Stimulated activated CD4-positive, alpha-beta T cell treated with anti-CD3 and anti-CD28 coated beads, Interleukin-4, amount 100 ng/mL, for 4 hours (primary cell): ENCODE measurements at regions not wholly inside any gene's neighbourhood (a gene's known extent, or its start where the extent isn't known, plus 50 kb on each side); places are given as distances from the start of the nearest gene placed in this dataset.

Experiments used
- DNase-seq, 2 experiments: peaks; one replicate each; pipeline ENCODE4 v3.0.0-alpha.2; 2020

GRCh38 chr11:95297680-95298452 lies 66.9 kb upstream of the SESN3 start:
- DNase-seq: no peak

DNA sequence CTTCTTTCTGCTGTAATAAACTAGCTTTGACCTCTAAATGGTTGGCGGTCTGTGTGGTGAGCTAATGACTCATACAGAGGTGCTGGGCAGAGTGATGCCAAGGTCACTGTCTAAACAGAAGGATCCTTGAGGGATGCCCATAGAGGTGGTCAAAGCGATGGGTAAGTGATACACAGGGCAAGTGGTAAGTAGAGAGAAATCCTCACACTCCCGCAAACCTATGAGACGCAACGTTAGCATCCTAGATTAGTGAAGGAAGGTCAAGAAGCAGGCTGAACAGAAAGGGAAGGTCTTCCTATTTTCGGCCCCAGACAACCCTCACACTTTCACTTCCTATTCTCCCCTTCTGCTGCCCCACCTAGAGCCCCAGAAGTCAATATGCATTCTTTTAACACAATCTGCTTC lies 65.6 kb upstream of the SESN3 start:
- no peak for DNase-seq

GRCh38 chr11:95296165-95296564 lies 65.2 kb upstream of the SESN3 start:
- DNase-seq: no peak

DNA sequence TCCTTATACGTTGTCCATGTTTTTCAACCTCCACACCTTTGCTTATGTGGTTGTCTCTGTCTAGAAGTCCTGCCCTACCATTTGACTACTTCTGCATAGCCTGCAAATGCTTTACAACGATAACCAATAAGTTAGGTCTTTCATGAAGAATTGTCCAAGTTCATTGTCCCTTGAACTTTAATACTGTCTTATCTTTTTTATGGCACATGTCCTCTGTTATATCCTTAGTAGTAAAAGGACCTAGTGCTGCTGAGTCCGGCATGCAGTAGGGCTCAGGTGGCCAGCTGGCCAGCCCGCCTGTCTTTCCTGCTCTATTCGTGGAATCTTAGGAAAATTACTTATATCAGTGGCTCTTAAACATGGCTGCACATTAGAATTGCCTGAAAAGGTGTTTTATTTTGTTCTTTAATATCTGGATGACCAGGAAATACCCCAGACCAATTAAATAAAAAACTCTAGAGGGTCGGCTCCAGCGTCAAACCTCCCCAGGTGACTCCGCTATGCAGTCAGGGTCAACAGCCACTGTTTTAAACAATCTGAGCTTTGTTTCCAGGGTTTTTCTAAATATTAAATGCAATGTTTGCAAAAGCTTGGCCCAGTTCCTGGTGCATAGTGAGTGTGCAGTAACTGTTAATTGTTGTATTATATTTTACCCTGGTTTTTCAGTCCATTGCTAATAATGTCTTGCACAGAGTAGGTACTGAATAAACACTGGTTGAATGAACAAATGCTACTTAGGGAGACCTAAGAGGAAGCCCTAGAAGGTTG lies 64.6 kb upstream of the SESN3 start:
- no peak for DNase-seq

DNA sequence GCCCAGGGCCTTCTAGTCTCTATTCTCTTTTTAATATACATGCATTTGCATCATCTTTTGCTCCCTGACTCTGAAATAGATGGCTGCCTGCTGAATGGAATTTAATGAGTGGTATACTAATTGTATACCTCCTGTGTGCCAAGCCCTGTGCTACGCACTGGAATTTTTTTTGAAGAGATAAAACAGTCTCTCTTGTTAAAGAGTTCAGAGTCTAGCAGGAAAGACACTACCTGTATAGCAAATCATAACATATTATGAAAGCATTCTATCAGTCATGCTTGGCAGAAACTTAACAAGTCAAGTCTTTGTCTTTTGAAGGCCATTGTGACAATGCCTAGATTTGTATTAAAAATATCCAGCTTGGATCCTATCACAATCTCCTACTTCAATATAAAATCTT lies 63.7 kb upstream of the SESN3 start:
- DNase-seq: no peak

DNA sequence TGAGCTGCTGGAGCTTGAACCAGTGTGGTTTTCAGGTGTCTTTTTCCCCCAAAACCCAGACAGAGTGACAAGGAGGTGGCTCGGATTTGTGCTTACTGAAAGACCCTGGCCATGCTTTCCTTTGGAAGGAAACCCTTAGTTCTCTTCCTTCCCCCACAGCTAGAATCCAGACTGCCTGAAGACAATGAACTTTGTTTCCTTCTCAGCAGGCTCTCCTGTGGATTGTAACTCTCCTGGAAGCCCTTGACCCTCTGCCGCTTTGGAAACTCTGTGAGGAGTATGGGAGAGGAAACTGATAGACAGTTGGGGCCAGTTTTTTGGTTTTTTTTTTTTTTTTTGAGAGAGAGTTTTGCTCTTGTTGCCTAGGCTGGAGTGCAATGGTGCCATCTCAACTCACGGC lies 62.1 kb upstream of the SESN3 start:
- no peak for DNase-seq

DNA sequence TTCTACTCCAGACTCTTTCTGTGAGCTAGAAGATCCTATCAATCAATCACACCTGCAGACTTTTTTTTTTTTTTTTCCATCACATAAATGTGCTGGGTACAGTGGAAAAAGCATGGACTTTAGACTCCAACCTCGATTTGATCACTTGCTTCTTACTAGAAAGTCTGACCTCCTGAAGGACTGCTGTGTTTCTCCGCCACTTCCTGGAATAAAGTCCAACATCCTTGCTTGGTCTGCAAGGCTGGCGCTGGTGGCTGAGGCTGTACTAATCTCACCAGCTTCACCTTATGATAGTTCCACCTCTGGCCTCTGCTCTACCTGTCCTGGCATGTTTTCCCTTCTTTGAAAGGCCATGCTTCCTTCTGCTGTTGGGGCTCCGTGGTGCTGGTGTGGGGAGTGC lies 60.9 kb upstream of the SESN3 start:
- no peak for DNase-seq

DNA sequence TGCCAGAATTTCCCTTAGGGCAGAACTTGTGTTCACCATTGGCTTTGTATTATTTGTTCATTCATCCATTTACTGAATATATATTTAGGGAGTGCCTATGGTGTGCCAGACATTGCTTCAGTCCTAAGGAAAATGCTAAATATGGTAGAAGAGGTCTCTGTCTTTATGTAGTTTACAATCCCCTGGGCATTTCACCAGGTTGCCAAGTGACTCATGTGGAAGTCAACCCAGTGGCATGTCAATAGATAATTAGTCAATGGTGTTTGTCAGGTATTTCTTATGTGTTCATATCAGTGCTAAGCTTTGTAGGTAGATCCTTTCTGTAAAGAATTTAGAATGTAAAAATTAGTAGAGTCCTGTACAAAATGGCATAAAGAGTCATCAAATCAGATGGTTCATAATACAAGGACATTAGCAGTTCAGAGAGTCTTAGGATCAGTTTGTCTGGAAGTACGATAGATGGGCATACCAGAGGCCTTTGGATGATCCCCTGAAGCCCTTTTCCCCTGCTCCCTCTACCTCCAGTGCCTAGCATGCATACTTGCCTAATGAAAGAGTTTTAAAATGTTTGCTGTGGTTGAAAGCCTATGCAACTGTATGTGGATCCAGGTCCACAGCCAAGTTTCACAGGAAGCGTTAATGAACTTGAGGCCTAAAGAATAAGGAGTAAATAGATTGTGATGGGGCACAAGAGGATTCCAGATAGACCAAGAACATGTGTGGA lies 58.5 kb upstream of the SESN3 start:
- DNase-seq: no peak

DNA sequence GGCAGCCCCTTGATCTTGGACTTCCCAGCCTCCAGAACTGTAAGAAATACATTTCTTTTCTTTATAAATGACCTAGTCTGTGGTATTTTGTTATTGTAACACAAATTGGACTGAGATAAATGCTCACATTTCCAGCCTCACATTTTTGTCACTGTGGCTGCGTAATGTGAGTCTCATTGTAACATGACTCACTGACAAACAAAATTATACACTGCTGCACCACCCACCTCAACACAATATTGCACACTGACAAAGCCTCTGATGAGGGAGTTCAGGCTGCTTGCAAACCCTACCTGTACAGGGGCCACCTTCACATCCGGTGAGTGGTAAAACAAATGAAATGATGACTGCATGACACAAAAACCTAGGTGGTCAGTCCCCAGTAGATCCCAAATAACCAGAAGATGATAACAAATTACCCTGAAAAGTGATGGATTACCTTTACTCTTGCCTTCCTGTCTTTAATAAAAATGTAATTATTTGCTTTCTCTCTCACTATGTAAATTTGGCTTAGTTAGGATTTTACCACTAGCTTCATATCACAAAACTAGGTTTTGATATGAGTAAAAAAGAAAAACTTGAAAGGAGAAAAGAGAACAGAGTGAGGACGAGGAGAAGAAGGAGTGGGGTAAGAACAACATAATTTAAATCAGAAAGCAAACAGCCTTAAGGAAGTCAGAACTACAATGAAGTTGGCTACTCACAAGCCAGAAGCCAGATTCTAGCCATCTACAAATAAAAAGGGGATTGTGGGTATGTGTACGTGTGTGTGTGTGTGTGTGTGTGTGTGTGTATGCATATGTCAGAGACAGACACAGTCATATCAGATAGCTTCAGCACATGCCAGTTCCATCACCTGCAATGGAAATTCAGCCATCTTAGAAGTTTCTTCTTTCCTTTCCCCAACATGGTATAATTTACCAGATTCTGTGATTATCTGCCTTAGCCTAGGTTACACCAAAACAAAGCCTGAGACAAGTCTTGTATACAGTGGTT lies 53.4 kb upstream of the SESN3 start:
- DNase-seq: no peak

DNA sequence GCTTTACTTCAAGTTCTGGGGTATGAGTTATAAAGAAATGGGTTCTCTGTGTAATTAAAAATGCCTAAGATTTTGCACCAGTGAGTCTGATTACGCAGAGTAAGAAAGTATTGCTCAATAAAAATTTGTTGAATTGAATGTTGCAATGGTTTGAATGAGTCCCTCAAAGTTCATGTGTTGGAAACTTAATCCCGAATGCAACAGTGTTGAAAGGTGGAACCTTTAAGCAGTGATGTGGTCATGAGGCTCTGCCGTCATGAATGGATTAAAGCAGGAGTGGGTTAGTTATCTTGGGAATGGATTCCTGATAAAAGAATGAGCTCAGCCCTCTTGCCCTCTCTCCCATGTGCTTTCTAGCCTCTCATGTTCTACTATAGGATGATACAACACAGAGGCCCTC lies 52.6 kb upstream of the SESN3 start:
- DNase-seq: no peak

GRCh38 chr11:95283146-95283545 lies 52.1 kb upstream of the SESN3 start:
- DNase-seq: no peak

GRCh38 chr11:95282291-95282751 lies 51.3 kb upstream of the SESN3 start:
- DNase-seq: no peak
